K562 (cell line): ENCODE measurements at regions not wholly inside any gene's neighbourhood (a gene's known extent, or its start where the extent isn't known, plus 50 kb on each side); places are given as distances from the start of the nearest gene placed in this dataset.
A peak's percentile ranks its signal among the peaks of the same experiment; 100 is the strongest.

Experiments
- ATAC-seq: fragments of 200-7000 bp; cut with Tn5 transposase; 3 replicates; pipeline ENCODE4 v1.9.1; 2020; ENCODE audit warnings: moderate library complexity
- BruUV-seq: library from RNA; stranded (reverse); fragments of 400-500 nt; replicated peaks from 2 replicates; lab custom pipeline; 2021; lab: Mats Ljungman, UMichigan
- CTCF ChIA-PET: fragments of 300-600 bp; formaldehyde crosslinking; extraction: SDS; loops from one replicate; lab custom pipeline; 2021; ENCODE audit warnings: low intra/inter-chr PET ratio; lab: Yijun Ruan, JAX
- POLR2A ChIA-PET: fragments of 300-600, 350-650 bp; sonication (Branson Sonifier 250); formaldehyde crosslinking; extraction: SDS; loops from one replicate; lab custom pipeline; 2021; ENCODE audit warnings: antibody characterized with exemption, inconsistent platforms; lab: Yijun Ruan, JAX
- DNase-seq, 4 experiments: peaks; one replicate each; pipeline versions ENCODE4 v3.0.0 to v3.0.0-alpha.2; 2011 to 2018; ENCODE audit warnings: low spot score in 3 of 4, mixed read lengths in 3 of 4; ENCODE audit errors: extremely low read depth in 1 of 4
- FAIRE-seq: peaks from 2 replicates; lab custom pipeline; 2011; peaks lifted over from hg19 to GRCh38; lab: Jason Lieb, UNC
- H2AFZ ChIP-seq: 2 replicates; pipeline ENCODE4 v1.6.0; 2011; ENCODE audit warnings: low read depth, low read length, control low read depth, inconsistent platforms
- H3K27ac ChIP-seq: fragments of 200-600 bp; 3 replicates; pipeline ENCODE4 v1.8.0; 2011; ENCODE audit warnings: low read depth, mild to moderate bottlenecking, control low read depth, inconsistent platforms, low read length, moderate library complexity, mixed read lengths; ENCODE audit errors: extremely low read depth
- H3K27me3 ChIP-seq, 2 experiments: fragments of 300-600 bp in 1 of 2; 2 replicates in 1 of 2; 3 replicates in 1 of 2; pipeline versions ENCODE4 v1.6.0 to v1.8.0; 2011; ENCODE audit warnings: inconsistent platforms in 2 of 2, low read length in 2 of 2, mild to moderate bottlenecking in 1 of 2, mixed read lengths in 1 of 2, moderate library complexity in 1 of 2; ENCODE audit not compliant: control insufficient read depth in 2 of 2, insufficient read depth in 2 of 2
- H3K36me3 ChIP-seq: fragments of 300-600 bp; 3 replicates; pipeline ENCODE4 v1.8.0; 2011; ENCODE audit warnings: mild to moderate bottlenecking, low read length, inconsistent platforms; ENCODE audit not compliant: control insufficient read depth, insufficient read depth
- H3K4me1 ChIP-seq, 2 experiments: fragments of 200-600 bp in 1 of 2; replicated peaks in 1 of 2; 2 replicates in 1 of 2; 3 replicates in 1 of 2; pipeline versions ENCODE4 v1.5.1 to v1.8.0; 2011; ENCODE audit warnings: inconsistent platforms in 2 of 2, low read length in 2 of 2, mild to moderate bottlenecking in 1 of 2, mixed read lengths in 1 of 2, moderate library complexity in 1 of 2; ENCODE audit not compliant: control insufficient read depth in 2 of 2, insufficient read depth in 2 of 2
- H3K4me2 ChIP-seq: 2 replicates; pipeline ENCODE4 v1.6.1; 2011; ENCODE audit warnings: low read length, control low read depth, inconsistent platforms, mixed read lengths; ENCODE audit not compliant: insufficient read depth
- H3K4me3 ChIP-seq: fragments of 200-600 bp; sonication (generic), shearing (Covaris generic); 2 replicates; pipeline ENCODE4 v1.5.1; 2016; ENCODE audit warnings: control low read depth, inconsistent platforms
- H3K79me2 ChIP-seq: fragments of 200-600 bp; 3 replicates; pipeline ENCODE4 v1.8.0; 2011; ENCODE audit warnings: low read length, inconsistent platforms; ENCODE audit not compliant: control insufficient read depth, insufficient read depth
- H3K9ac ChIP-seq, 2 experiments: 2 replicates each; pipeline versions ENCODE4 v1.6.0 to v1.6.1; 2011; ENCODE audit warnings: low read depth in 2 of 2, low read length in 2 of 2, control low read depth in 1 of 2, inconsistent platforms in 1 of 2, mild to moderate bottlenecking in 1 of 2, mixed read lengths in 1 of 2; ENCODE audit not compliant: insufficient read depth in 1 of 2
- H3K9me1 ChIP-seq: one replicate; pipeline ENCODE4 v1.6.0; 2011; ENCODE audit warnings: inconsistent platforms, mild to moderate bottlenecking, low read length, moderate library complexity; ENCODE audit not compliant: control insufficient read depth, insufficient read depth
- H3K9me3 ChIP-seq: replicated peaks from 2 replicates; pipeline ENCODE4 v1.5.1; 2011; ENCODE audit warnings: low read depth, low read length, inconsistent platforms; ENCODE audit not compliant: control insufficient read depth, insufficient read depth
- H4K20me1 ChIP-seq: replicated peaks from 2 replicates; pipeline ENCODE4 v1.6.1; 2011; ENCODE audit warnings: low read length, inconsistent platforms, mixed read lengths; ENCODE audit not compliant: control insufficient read depth, insufficient read depth
- ARID1B ChIP-seq: fragments of 450-650 bp; IDR thresholded peaks from 2 replicates; pipeline ENCODE4 v1.6.1; 2016; ENCODE audit warnings: antibody characterized with exemption, mild to moderate bottlenecking, inconsistent platforms
- DDX20 ChIP-seq: fragments of 450-650 bp; IDR thresholded peaks from 2 replicates; pipeline ENCODE4 v1.6.1; 2016; ENCODE audit warnings: missing genetic modification characterization, low read depth, mild to moderate bottlenecking, missing compliant biosample characterization, moderate library complexity
- GTF2E2 ChIP-seq: fragments of 200-800 bp; sonication (Bioruptor generic); IDR thresholded peaks from 2 replicates; pipeline ENCODE4 v1.6.1; 2016; ENCODE audit warnings: missing genetic modification characterization, missing compliant biosample characterization
- MNT ChIP-seq, 2 experiments: fragments of 450-650 bp; conservative IDR thresholded peaks; 2 replicates each; pipeline ENCODE4 v1.6.1; 2017; ENCODE audit warnings: mild to moderate bottlenecking in 2 of 2, moderate library complexity in 2 of 2
- NFATC3 ChIP-seq: fragments of 450-650 bp; IDR thresholded peaks from 2 replicates; pipeline ENCODE4 v1.6.1; 2017; ENCODE audit warnings: mild to moderate bottlenecking
- SMARCC2 ChIP-seq: fragments of 450-650 bp; IDR thresholded peaks from 2 replicates; pipeline ENCODE4 v1.6.1; 2017; ENCODE audit warnings: antibody characterized with exemption, moderate library complexity, mild to moderate bottlenecking, low read depth
- ZBTB40 ChIP-seq, 2 experiments: fragments of 450-650 bp in 1 of 2; sonication (generic) in 1 of 2; formaldehyde crosslinking in 1 of 2; IDR thresholded peaks; 2 replicates each; pipeline versions ENCODE4 v1.7.1 to v1.9.0; 2016 to 2022; ENCODE audit warnings: inconsistent platforms in 1 of 2, mild to moderate bottlenecking in 1 of 2, missing genetic modification reagents in 1 of 2
- ZNF507 ChIP-seq: conservative IDR thresholded peaks from 2 replicates; pipeline ENCODE4 v1.6.1; 2017; ENCODE audit warnings: missing genetic modification characterization, missing compliant biosample characterization
- ZNF512 ChIP-seq: IDR thresholded peaks from 2 replicates; pipeline ENCODE4 v1.6.1; 2016; ENCODE audit warnings: missing genetic modification characterization, missing compliant biosample characterization
- WGBS: fragments of 100-300 bp; shearing (Covaris generic); methylation state at CpG from one replicate; pipeline ENCODE4 v1.1.6; 2016; ENCODE audit warnings: low coverage, mixed read lengths; ENCODE audit not compliant: insufficient coverage; ENCODE audit errors: missing lambda C conversion rate; 5-methylcytosine and 5-hydroxymethylcytosine counted together
- in situ Hi-C: fragments of 300-500 bp; cut with MboI; formaldehyde crosslinking; loops from 4 replicates; pipeline ENCODE4 v1.15.0; 2018; ENCODE audit warnings: inconsistent platforms, mixed read lengths
- intact Hi-C: fragments of 100-400 bp; cut with micrococcal nuclease; formaldehyde crosslinking; loops from 2 replicates; pipeline ENCODE4 v1.14.2; 2022

GRCh38 chr21:38119793-38120192 lies 137.0 kb upstream of the KCNJ15 start:
- ChIA-PET POLR2A (interaction anchor here (0.8 to 2.9 kb wide), 2 partner anchors 10 to 220 kb away, joined by 3 to 11 read pairs; no protein-coding TSS in a partner anchor), CTCF (no interaction called here)
- BruUV-seq: no TSS peak
- H3K9me3 ChIP-seq: no peaks in the 10 kb centered on the region
- peak overlapping the region in 1 of 2 experiments; percentile 90; a peak in 3 of 4 replicates for H3K9ac ChIP-seq
- ATAC-seq (no peak), DNase-seq (no peak), FAIRE-seq (no peak)
- peaks cover 3% of the 10 kb centered on the region for H3K9me1 ChIP-seq
- in situ Hi-C loops (no loop called here), intact Hi-C loops (no loop called here)
- H3K27ac ChIP-seq: peak overlapping the region; percentile 93; the same call in 2 of the 3 replicates
- peak overlapping the region; percentile 93 for H3K4me2 ChIP-seq
- H3K79me2 ChIP-seq: peaks cover 95% of the 10 kb centered on the region
- H4K20me1 ChIP-seq: peaks cover 13% of the 10 kb centered on the region
- peak overlapping the region; percentile 61 for H3K4me3 ChIP-seq
- 2% methylated on average over 4 of the region's 4 CpGs for WGBS
- H3K4me1 ChIP-seq: peaks cover 3 to 40% of the 10 kb centered on the region in 2 experiments; a peak in 4 of 5 replicates
- no peak overlapping the region for H2AFZ ChIP-seq
- no peaks in the 10 kb centered on the region for H3K27me3 ChIP-seq
- H3K36me3 ChIP-seq: peaks cover 23% of the 10 kb centered on the region
- TF ChIP-seq ARID1B (0 out of 2 replicates have a peak, but pooled peaks have one; percentile 6), SMARCC2 (0 out of 2 replicates have a peak, but pooled peaks have one; percentile 12), MNT (conservative IDR thresholded peaks at IDR 0.05) (0 out of 4 replicates have a peak, but pooled peaks of 1 of the 2 experiments have one; percentile 15), ZNF512 (peak; percentile 68), ZBTB40 (IDR thresholded peaks at IDR 0.05) (peak; percentile 25; the same call in 1 of the 2 replicates), ZBTB40 (CRISPR knock-in tag; IDR thresholded peaks at IDR 0.05) (no peak), DDX20 (tag) (no peak), NFATC3 (no peak), GTF2E2 (tag) (0 out of 2 replicates have a peak, but pooled peaks have one; percentile 1), ZNF507 (tag) (peak; percentile 62)
